ENCODE measurements at regions not wholly inside any gene's neighbourhood (a gene's known extent, or its start where the extent isn't known, plus 50 kb on each side); places are given as distances from the start of the nearest gene placed in this dataset.
A peak's percentile ranks its signal among the peaks of the same experiment; 100 is the strongest.

- DNase-seq (no peak), ATAC-seq (ENCODE audit: insufficient read depth, low read depth) (no peak)
- peaks cover 14% of the 10 kb centered on the region for H3K4me1 ChIP-seq (ENCODE audit: insufficient read depth, low read length)
- H3K27me3 ChIP-seq (ENCODE audit: insufficient read depth, low read length, poor library complexity) = no peaks in the 10 kb centered on the region
- no peaks in the 10 kb centered on the region for H3K9me3 ChIP-seq (ENCODE audit: insufficient read depth, low read length, severe bottlenecking)
- H3K27ac ChIP-seq (ENCODE audit: low read length) = no peak overlapping the region
- H3K36me3 ChIP-seq (ENCODE audit: insufficient read depth, low read length) = no peaks in the 10 kb centered on the region
- no peak for TF ChIP-seq CTCF (IDR thresholded peaks at IDR 0.05; ENCODE audit: borderline replicate concordance, extremely low read depth, low read length, poor library complexity, severe bottlenecking)
- no peak overlapping the region for H3K4me2 ChIP-seq (ENCODE audit: insufficient read depth, low read length)
- no peak overlapping the region for H2AFZ ChIP-seq (ENCODE audit: low read depth, low read length)
- no peaks in the 10 kb centered on the region for H3K79me2 ChIP-seq (ENCODE audit: insufficient read depth, low read length)
- no peak overlapping the region for H3K9ac ChIP-seq (ENCODE audit: low read depth, low read length)
- no peaks in the 10 kb centered on the region for H4K20me1 ChIP-seq (ENCODE audit: insufficient read depth, low read length)
- H3K4me3 ChIP-seq (ENCODE audit: low read depth in 1 of 2, low read length in 2 of 2) = no peak overlapping the region
Observed at GRCh38 chrX:42839632-42840031, 61.7 kb upstream of the PPP1R2C start.

GRCh38 chrX:42846741-42847140 lies 68.8 kb upstream of the PPP1R2C start:
- H3K4me2 ChIP-seq (ENCODE audit: insufficient read depth, low read length) = no peak overlapping the region
- H3K4me3 ChIP-seq (ENCODE audit: low read depth in 1 of 2, low read length in 2 of 2) = no peak overlapping the region
- TF ChIP-seq CTCF (IDR thresholded peaks at IDR 0.05; ENCODE audit: borderline replicate concordance, extremely low read depth, low read length, poor library complexity, severe bottlenecking) (no peak), EZH2 (IDR thresholded peaks at IDR 0.05; ENCODE audit: borderline replicate concordance, low read depth, low read length, severe bottlenecking) (no peak)
- no peaks in the 10 kb centered on the region for H3K27me3 ChIP-seq (ENCODE audit: insufficient read depth, low read length, poor library complexity)
- no peak for DNase-seq
- no peaks in the 10 kb centered on the region for H3K36me3 ChIP-seq (ENCODE audit: insufficient read depth, low read length)
- peaks cover 7% of the 10 kb centered on the region for H3K9me3 ChIP-seq (ENCODE audit: insufficient read depth, low read length, severe bottlenecking)
- no peak for ATAC-seq (ENCODE audit: insufficient read depth, low read depth)
- no peaks in the 10 kb centered on the region for H3K4me1 ChIP-seq (ENCODE audit: insufficient read depth, low read length)
- no peak overlapping the region for H3K9ac ChIP-seq (ENCODE audit: low read depth, low read length)
- H2AFZ ChIP-seq (ENCODE audit: low read depth, low read length) = no peak overlapping the region
- no peak overlapping the region for H3K27ac ChIP-seq (ENCODE audit: low read length)
- H3K79me2 ChIP-seq (ENCODE audit: insufficient read depth, low read length) = no peaks in the 10 kb centered on the region
- H4K20me1 ChIP-seq (ENCODE audit: insufficient read depth, low read length) = no peaks in the 10 kb centered on the region

- no peaks in the 10 kb centered on the region for H3K9me3 ChIP-seq (ENCODE audit: insufficient read depth, low read length, severe bottlenecking)
- ATAC-seq (ENCODE audit: insufficient read depth, low read depth) = no peak
- H3K4me1 ChIP-seq (ENCODE audit: insufficient read depth, low read length) = peaks cover 11% of the 10 kb centered on the region
- no peak for DNase-seq
- no peak overlapping the region for H2AFZ ChIP-seq (ENCODE audit: low read depth, low read length)
- no peak overlapping the region for H3K27ac ChIP-seq (ENCODE audit: low read length)
- no peaks in the 10 kb centered on the region for H4K20me1 ChIP-seq (ENCODE audit: insufficient read depth, low read length)
- no peaks in the 10 kb centered on the region for H3K27me3 ChIP-seq (ENCODE audit: insufficient read depth, low read length, poor library complexity)
- no peak overlapping the region for H3K4me2 ChIP-seq (ENCODE audit: insufficient read depth, low read length)
- H3K4me3 ChIP-seq (ENCODE audit: low read depth in 1 of 2, low read length in 2 of 2) = no peak overlapping the region
- no peak for TF ChIP-seq CTCF (IDR thresholded peaks at IDR 0.05; ENCODE audit: borderline replicate concordance, extremely low read depth, low read length, poor library complexity, severe bottlenecking)
- TF ChIP-seq EZH2 (IDR thresholded peaks at IDR 0.05; ENCODE audit: borderline replicate concordance, low read depth, low read length, severe bottlenecking) = no peak
- no peaks in the 10 kb centered on the region for H3K79me2 ChIP-seq (ENCODE audit: insufficient read depth, low read length)
- H3K9ac ChIP-seq (ENCODE audit: low read depth, low read length) = no peak overlapping the region
- no peaks in the 10 kb centered on the region for H3K36me3 ChIP-seq (ENCODE audit: insufficient read depth, low read length)
Observed at GRCh38 chrX:42855259-42855658, 77.3 kb upstream of the PPP1R2C start.

- H3K4me2 ChIP-seq (ENCODE audit: insufficient read depth, low read length) = no peak overlapping the region
- H3K79me2 ChIP-seq (ENCODE audit: insufficient read depth, low read length) = no peaks in the 10 kb centered on the region
- peak overlapping the region; percentile 6; the same call in 1 of the 2 replicates for H3K27ac ChIP-seq (ENCODE audit: low read length)
- H3K4me1 ChIP-seq (ENCODE audit: insufficient read depth, low read length) = peaks cover 11% of the 10 kb centered on the region
- no peak; the same call in 2 of the 3 replicates for ATAC-seq (ENCODE audit: insufficient read depth, low read depth)
- H3K4me3 ChIP-seq (ENCODE audit: low read depth in 1 of 2, low read length in 2 of 2) = no peak overlapping the region
- DNase-seq = peak; percentile 16
- no peaks in the 10 kb centered on the region for H3K27me3 ChIP-seq (ENCODE audit: insufficient read depth, low read length, poor library complexity)
- TF ChIP-seq EZH2 (IDR thresholded peaks at IDR 0.05; ENCODE audit: borderline replicate concordance, low read depth, low read length, severe bottlenecking) (no peak), CTCF (IDR thresholded peaks at IDR 0.05; ENCODE audit: borderline replicate concordance, extremely low read depth, low read length, poor library complexity, severe bottlenecking) (no peak)
- H3K9ac ChIP-seq (ENCODE audit: low read depth, low read length) = no peak overlapping the region
- H3K36me3 ChIP-seq (ENCODE audit: insufficient read depth, low read length) = no peaks in the 10 kb centered on the region
- H3K9me3 ChIP-seq (ENCODE audit: insufficient read depth, low read length, severe bottlenecking) = no peaks in the 10 kb centered on the region
- peak overlapping the region; percentile 36; the same call in 1 of the 2 replicates for H2AFZ ChIP-seq (ENCODE audit: low read depth, low read length)
- no peaks in the 10 kb centered on the region for H4K20me1 ChIP-seq (ENCODE audit: insufficient read depth, low read length)
Observed at GRCh38 chrX:42857766-42858165, 79.8 kb upstream of the PPP1R2C start.
